AG10803 (cell line): ENCODE measurements at regions not wholly inside any gene's neighbourhood (a gene's known extent, or its start where the extent isn't known, plus 50 kb on each side); places are given as distances from the start of the nearest gene placed in this dataset.
"Not testable (repeated sequence)": the region's sequence is repeated elsewhere in the genome, so short reads cannot be mapped to it uniquely, and the experiment has no call there.

Experiments used
- DNase-seq: peaks from one replicate; pipeline ENCODE4 v3.0.0; 2010; ENCODE audit warnings: low read depth
- H3K4me3 ChIP-seq: 2 replicates; pipeline ENCODE4 v1.5.1; 2011; ENCODE audit warnings: mild to moderate bottlenecking, low read length, control low read depth
- TF ChIP-seq, protein P1 (sequence below): conservative IDR thresholded peaks from 2 replicates; pipeline ENCODE4 v1.5.1; 2011; ENCODE audit warnings: mild to moderate bottlenecking, low read length, control low read depth, inconsistent platforms

DNA sequence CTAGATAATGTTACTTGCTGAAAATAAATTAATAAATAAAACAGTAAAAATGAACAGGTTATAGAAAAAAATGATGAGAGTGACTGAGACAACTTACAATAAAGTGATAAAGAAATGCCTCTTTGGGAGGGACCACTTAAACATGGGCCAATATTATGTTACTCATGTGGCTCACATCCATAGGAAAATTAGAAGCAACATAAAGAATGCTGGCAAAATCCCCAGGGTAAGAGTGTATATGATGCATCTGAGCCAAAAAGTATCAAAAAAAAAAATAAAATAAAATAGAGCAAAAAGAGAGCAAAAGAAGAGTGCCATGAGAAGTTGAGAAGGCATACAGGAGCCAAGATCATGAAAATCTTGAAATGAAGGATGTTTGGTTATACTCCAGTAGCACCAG, 818.0 kb downstream of the LTN1 start:
- no peak overlapping the region for H3K4me3 ChIP-seq

DNA sequence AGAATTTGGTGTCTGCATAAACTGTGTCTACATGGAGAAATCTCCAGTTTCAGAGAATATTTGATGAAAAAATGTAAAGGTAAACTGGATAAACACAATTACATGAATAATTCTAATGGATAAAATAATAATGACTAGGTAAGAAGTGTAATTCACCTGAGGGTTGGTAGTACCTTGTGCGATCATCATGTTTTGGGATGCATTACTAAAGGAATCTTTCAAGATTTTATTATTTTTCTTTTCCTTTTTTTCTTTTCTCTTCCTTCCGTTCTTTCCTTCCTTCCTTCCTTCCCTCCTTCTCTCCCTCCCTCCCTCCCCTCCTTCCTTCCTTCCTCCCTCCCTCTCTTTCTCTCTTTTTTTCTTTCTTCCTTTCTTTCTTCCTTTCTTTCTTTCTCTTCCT, 818.7 kb downstream of the LTN1 start:
- DNase-seq = no peak
- H3K4me3 ChIP-seq = no peak overlapping the region
- TF ChIP-seq, protein P1, sequence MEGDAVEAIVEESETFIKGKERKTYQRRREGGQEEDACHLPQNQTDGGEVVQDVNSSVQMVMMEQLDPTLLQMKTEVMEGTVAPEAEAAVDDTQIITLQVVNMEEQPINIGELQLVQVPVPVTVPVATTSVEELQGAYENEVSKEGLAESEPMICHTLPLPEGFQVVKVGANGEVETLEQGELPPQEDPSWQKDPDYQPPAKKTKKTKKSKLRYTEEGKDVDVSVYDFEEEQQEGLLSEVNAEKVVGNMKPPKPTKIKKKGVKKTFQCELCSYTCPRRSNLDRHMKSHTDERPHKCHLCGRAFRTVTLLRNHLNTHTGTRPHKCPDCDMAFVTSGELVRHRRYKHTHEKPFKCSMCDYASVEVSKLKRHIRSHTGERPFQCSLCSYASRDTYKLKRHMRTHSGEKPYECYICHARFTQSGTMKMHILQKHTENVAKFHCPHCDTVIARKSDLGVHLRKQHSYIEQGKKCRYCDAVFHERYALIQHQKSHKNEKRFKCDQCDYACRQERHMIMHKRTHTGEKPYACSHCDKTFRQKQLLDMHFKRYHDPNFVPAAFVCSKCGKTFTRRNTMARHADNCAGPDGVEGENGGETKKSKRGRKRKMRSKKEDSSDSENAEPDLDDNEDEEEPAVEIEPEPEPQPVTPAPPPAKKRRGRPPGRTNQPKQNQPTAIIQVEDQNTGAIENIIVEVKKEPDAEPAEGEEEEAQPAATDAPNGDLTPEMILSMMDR = no peak

More for the DNA sequence above, 818.0 kb downstream of the LTN1 start:
- no peak for DNase-seq
- TF ChIP-seq, protein P1 = no peak

DNA sequence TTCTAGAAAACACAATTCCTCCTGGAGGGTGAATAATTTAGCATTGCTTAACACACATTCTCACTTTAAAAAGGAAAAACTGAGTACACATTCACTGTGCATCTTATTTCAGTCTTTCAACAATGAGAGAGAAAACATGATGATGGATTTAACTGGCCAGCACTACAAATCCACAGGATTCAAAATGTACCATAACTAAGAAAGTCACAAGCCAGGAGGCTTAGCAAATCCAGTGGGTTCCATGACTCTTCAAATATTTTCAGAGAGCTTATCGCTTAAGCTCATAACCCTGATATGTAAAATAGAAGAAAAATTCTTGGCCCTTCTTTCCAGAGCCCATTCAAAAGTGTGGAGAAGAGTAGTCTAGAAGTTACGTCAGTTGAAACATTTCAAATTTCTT, 820.3 kb downstream of the LTN1 start:
- TF ChIP-seq, protein P1 = no peak
- DNase-seq = no peak
- H3K4me3 ChIP-seq = no peak overlapping the region

DNA sequence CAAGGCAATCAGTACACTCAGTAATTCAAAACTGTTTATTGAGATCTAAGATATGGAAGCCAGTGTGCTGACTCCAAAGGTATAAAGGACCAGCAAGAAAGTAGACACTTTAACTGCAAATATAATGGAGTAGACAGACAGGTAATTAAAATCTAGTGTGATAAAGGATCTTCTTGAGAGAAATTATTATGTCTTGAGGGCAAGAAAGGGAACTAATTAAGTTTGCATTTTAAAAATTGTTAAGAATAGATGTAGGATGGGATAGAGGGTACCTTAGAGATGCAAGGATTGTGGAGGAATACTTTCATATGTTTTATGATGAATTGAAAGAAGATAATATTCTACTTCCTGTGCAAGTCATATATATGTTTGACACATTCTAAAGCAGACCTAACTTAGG, 825.3 kb downstream of the LTN1 start:
- TF ChIP-seq, protein P1 = no peak
- no peak for DNase-seq
- H3K4me3 ChIP-seq = no peak overlapping the region

DNA sequence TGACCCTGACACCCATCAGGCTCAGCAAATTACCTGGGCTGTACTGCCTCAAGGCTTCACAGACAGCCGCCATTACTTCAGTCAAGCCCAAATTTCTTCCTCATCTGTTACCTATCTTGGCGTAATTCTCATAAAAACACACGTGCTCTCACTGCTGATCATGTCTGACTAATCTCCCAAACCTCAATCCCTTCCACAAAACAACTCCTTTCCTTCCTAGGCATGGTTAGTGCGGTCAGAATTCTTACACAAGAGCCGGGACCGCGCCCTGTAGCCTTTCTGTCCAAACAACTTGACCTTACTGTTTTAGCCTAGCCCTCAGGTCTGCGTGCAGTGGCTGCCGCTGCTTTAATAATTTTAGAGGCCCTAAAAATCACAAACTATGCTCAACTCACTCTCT, 828.2 kb downstream of the LTN1 start:
- H3K4me3 ChIP-seq, DNase-seq: not testable (repeated sequence)

DNA sequence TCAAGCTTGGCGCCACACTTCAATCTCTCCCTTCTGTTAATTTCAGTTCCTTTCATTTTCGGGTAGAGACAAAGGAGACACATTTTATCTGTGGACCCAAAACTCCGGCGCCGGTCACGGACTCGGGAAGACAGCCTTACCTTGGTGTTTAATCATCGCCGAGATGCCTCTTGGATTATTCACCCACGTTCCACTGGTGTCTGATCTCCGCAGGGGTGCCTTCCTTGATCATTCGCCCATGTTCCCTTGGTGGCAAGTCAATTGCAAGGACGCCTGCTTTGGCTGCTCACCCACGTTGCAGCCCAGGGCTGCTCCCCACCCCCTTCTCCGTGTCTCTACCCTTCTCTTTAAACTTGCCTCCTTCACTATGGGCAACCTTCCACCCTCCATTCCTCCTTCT, 830.6 kb downstream of the LTN1 start:
- not testable (repeated sequence) for H3K4me3 ChIP-seq, DNase-seq

DNA sequence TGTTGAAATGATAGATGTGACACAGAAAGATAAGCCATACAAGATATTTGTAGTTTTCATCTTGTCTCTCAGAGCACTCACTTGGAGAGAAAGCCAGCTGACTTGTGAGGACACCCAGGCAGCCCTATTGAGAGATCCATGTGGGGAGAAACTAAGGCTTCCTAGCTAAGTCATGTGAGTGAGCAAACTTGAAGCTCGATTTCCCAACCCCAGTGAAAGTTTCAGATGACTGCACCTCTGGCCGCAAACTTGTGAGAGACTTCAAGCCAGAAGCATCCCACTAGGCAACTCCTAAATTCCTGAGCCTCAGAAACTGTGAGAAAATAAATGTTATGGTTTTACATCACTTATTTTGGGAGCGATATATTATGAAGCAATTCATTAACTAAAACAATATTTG, 832.3 kb downstream of the LTN1 start:
- TF ChIP-seq, protein P1 = no peak
- H3K4me3 ChIP-seq = no peak overlapping the region
- peak; percentile 71 for DNase-seq

DNA sequence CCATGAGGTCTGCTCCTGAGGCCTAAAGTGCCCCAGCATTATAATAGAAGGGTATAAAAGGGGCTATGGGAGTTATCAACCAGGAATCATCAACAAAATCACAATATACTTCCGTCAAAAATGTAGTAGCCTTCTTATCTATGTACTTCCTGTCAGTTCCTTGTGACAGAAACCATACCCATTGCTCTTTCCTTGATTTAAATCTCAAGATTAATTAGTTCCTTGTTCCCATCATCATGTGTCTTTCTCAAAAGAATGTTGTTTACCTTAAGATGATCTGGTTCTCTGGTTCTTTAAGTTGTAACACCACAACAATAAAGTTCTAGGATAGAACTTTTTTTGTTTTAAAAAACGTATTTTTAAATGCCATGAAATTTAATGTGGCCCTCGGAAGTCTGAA, 833.3 kb downstream of the LTN1 start:
- no peak for DNase-seq
- H3K4me3 ChIP-seq = no peak overlapping the region
- TF ChIP-seq, protein P1 = no peak
